ENCODE measurements at regions not wholly inside any gene's neighbourhood (a gene's known extent, or its start where the extent isn't known, plus 50 kb on each side); places are given as distances from the start of the nearest gene placed in this dataset.

DNA sequence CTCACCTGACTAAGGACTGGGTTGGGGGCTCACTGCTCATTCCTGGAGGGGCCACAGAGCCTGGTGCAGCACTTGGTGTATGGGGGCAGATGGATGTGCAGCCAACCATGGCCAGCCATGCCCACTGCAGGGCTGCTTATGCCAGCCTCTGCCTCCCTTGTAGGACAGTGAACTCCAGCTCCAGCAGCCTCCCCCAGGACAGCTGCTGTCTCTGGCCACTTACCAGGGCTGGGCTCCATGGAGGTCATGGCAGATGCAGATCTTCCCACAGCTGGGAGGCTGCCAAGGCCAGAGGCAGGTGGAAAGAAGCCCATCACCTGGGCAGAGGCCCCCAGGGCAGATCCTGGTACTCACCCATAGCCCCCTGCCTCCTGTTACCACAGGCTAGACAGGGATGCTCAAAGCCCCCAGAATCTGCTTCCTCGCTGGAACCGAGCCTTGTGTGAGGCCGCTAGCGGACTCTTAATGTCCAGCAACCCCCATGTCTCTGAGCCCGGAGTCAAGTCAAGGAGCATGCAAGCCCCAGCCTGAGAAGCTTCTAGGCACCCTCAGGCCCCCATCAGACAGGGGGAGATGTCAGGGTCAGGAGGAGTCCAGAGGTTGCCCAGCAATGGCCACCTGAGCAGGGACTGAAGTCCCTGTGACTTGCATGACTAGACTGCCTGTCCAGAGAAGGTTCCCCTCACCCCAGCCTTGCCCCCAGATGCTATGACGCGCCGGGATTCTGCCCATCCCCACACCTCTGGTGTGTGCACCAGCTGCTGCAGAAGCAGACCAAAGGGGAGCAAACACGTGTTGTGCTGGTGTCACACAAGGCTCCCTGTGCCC, 123.6 kb downstream of the TWIST2 start:
- intact Hi-C loops (cut with micrococcal nuclease) = loop anchor here (2.0 kb wide), 1 partner anchor 251 kb away; no protein-coding TSS in a partner anchor
- Mint-ChIP-seq H3K27me3 (ENCODE audit: low read depth) (peaks cover 6% of the 10 kb centered on the region), H3K27ac (no peak overlapping the region), H3K4me3 (no peak overlapping the region), H3K36me3 (ENCODE audit: low read depth) (no peaks in the 10 kb centered on the region), H3K4me1 (ENCODE audit: low read depth) (no peaks in the 10 kb centered on the region), H3K9me3 (peaks cover 11% of the 10 kb centered on the region)
- CTCF ChIA-PET = interaction anchor here (0.6 kb wide), 1 partner anchor 12 kb away, joined by 3 read pairs; no protein-coding TSS in a partner anchor
- no peak for DNase-seq

DNA sequence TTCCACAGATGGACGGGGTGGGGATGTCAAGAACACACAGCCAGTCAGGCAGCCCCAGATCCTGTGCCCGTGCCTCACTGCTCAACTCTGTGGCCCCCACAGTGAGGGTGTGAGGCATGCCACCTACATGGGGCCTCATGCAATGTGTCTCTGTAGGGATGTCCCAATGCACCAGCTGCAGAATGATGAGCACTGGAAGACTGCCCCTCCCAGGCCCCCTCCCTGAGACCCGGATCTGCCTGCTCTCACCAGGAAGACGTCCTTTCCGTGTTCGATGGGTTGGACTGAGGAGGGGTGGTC, 124.2 kb downstream of the TWIST2 start:
- peaks cover 6% of the 10 kb centered on the region for H3K27me3 Mint-ChIP-seq (ENCODE audit: low read depth)
- no peak overlapping the region for H3K27ac Mint-ChIP-seq
- H3K36me3 Mint-ChIP-seq (ENCODE audit: low read depth) = no peaks in the 10 kb centered on the region
- no peaks in the 10 kb centered on the region for H3K4me1 Mint-ChIP-seq (ENCODE audit: low read depth)
- no peak for DNase-seq
- no peak overlapping the region for H3K4me3 Mint-ChIP-seq
- intact Hi-C loops (cut with micrococcal nuclease) = no loop called here
- peaks cover 11% of the 10 kb centered on the region for H3K9me3 Mint-ChIP-seq
- CTCF ChIA-PET = no interaction called here

DNA sequence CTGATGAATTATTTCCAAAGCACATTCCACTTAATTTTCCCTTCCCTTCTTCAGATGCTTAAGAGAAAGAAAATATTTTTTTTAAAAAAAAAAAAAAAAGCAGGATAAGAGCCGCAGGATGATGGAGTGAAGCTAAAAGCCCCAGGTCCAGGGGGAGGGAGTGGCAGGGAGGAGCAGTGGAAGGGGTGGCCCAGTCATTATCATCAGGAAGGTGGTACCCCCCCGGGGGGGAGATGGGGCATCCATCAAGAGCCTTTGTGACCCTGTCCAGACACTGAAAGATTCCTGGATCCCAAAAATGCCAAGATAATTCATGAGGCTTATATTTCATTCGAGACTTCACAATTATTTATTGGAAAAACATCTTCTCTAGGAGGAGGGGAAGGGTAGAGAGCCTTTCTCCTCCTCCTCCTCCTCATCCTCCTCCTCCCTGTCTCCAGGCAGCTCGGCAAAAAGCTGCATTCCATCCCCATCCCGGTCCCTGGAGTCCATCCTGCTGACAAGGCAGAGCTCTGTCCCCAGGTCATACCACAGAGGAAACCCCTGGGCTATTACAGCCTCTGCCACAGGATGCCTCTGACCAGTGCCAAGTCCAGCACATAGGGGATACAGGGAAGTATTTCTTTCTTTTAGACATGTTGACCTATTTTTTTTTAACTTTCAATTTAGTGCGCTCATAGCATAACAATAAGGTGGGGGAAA, 125.3 kb downstream of the TWIST2 start:
- H3K4me3 Mint-ChIP-seq = no peak overlapping the region
- no peaks in the 10 kb centered on the region for H3K4me1 Mint-ChIP-seq (ENCODE audit: low read depth)
- H3K9me3 Mint-ChIP-seq = peaks cover 11% of the 10 kb centered on the region
- no peaks in the 10 kb centered on the region for H3K36me3 Mint-ChIP-seq (ENCODE audit: low read depth)
- DNase-seq = no peak
- no peak overlapping the region for H3K27ac Mint-ChIP-seq
- CTCF ChIA-PET = interaction anchor here (0.7 kb wide), 1 partner anchor 24 kb away, joined by 3 read pairs; no protein-coding TSS in a partner anchor
- intact Hi-C loops (cut with micrococcal nuclease) = no loop called here
- peaks cover 6% of the 10 kb centered on the region for H3K27me3 Mint-ChIP-seq (ENCODE audit: low read depth)

DNA sequence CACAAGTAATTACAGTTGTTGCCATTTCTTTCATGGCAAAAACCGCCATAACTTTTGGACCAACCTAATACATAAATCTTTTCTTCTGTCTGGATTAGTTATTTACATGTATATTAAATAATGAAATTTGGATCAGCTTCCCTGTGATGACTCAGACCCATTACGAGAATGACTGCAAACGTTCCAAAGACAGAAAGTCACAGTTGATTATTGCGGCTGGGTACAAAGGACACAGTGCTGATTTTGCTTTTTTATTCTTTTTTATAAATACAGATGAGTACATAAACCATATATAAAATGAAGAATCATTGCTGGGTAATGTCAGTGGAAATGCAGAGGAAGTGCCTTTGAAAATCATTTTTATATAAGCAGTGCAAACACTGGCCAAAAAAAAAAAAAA, 126.2 kb downstream of the TWIST2 start:
- CTCF ChIA-PET = no interaction called here
- Mint-ChIP-seq H3K4me3 (no peak overlapping the region), H3K27ac (no peak overlapping the region), H3K9me3 (peaks cover 11% of the 10 kb centered on the region), H3K36me3 (ENCODE audit: low read depth) (no peaks in the 10 kb centered on the region), H3K27me3 (ENCODE audit: low read depth) (peaks cover 6% of the 10 kb centered on the region), H3K4me1 (ENCODE audit: low read depth) (no peaks in the 10 kb centered on the region)
- intact Hi-C loops (cut with micrococcal nuclease) = no loop called here
- no peak for DNase-seq

DNA sequence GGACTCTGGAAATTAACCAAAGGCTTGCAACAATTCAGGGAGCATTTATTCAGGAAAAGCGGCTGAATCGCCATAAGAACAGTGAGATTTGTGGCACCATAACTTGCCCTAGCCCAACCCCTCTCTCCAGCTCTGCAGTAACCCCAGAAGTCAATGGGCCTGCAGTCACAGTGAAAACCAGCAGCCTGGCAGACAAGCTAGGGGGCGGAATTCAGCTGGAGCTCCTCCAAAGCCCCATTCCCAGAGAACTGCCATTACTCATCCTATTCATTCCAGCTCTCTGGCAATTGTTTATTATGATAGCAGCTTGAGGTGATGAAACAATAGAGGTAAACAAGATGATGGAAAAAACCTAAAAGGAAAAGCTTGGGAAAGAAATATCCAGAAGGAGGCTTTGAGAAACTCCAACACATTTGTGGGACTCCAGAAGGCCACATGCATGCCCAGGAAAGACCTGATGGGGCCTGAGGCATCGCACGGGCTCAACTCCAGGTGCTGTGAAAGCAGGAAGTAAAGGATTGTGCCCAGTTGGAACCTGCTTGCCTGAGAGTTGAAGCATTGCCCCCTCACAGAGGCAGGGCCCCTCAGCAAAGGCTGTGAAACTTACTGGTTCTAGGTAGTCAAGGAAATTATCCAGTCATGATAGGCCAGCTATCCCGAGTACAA, 126.7 kb downstream of the TWIST2 start:
- Mint-ChIP-seq H3K27ac (no peak overlapping the region), H3K4me3 (no peak overlapping the region), H3K4me1 (ENCODE audit: low read depth) (no peaks in the 10 kb centered on the region), H3K27me3 (ENCODE audit: low read depth) (peaks cover 6% of the 10 kb centered on the region), H3K36me3 (ENCODE audit: low read depth) (no peaks in the 10 kb centered on the region), H3K9me3 (peaks cover 11% of the 10 kb centered on the region)
- CTCF ChIA-PET = no interaction called here
- intact Hi-C loops (cut with micrococcal nuclease) = no loop called here
- no peak for DNase-seq

DNA sequence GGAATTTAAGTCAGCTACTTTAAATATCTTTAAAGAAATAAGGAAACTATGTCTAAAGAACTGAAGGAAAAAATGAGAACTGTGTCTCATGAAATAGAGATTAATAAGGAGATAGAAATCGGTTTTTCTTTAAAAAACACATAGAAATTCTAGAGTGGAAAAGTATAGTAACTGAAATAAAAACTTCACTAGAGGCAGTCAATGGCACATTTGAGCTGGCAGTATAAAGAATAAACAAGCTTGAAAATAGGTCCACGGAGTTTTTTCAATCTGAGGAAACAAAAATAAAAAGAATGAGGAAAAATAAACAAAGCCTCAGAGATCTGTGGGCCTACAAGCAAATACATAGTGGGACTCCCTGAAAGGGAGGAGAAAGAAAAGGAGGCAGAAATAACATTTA, 127.5 kb downstream of the TWIST2 start:
- Mint-ChIP-seq H3K4me3 (no peak overlapping the region), H3K4me1 (ENCODE audit: low read depth) (no peaks in the 10 kb centered on the region), H3K36me3 (ENCODE audit: low read depth) (no peaks in the 10 kb centered on the region), H3K27ac (no peak overlapping the region), H3K27me3 (ENCODE audit: low read depth) (peaks cover 5% of the 10 kb centered on the region), H3K9me3 (peaks cover 11% of the 10 kb centered on the region)
- CTCF ChIA-PET = no interaction called here
- intact Hi-C loops (cut with micrococcal nuclease) = no loop called here
- DNase-seq = no peak

DNA sequence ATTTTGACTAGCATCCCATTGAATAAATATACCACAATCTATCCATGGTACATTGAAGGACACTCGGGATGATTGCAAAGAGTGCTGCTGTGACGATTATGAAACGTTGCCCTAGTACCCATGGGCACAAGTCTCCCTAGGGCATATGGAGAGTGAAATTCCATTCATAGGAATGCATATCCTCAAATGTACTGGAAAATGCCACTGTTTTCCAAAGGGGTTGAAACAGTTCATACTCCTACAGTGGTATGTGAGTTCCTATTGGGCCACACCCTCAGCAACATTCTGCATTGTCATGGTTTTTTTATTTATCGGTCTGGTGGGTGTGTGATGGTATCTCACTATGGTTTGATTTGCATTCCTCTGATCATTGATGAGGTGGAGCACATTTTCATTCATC, 130.6 kb downstream of the TWIST2 start:
- Mint-ChIP-seq H3K4me3 (no peak overlapping the region), H3K27ac (no peak overlapping the region), H3K4me1 (ENCODE audit: low read depth) (no peaks in the 10 kb centered on the region), H3K36me3 (ENCODE audit: low read depth) (no peaks in the 10 kb centered on the region), H3K9me3 (peaks cover 12% of the 10 kb centered on the region), H3K27me3 (ENCODE audit: low read depth) (no peaks in the 10 kb centered on the region)
- CTCF ChIA-PET = no interaction called here
- intact Hi-C loops (cut with micrococcal nuclease) = no loop called here
- no peak for DNase-seq

DNA sequence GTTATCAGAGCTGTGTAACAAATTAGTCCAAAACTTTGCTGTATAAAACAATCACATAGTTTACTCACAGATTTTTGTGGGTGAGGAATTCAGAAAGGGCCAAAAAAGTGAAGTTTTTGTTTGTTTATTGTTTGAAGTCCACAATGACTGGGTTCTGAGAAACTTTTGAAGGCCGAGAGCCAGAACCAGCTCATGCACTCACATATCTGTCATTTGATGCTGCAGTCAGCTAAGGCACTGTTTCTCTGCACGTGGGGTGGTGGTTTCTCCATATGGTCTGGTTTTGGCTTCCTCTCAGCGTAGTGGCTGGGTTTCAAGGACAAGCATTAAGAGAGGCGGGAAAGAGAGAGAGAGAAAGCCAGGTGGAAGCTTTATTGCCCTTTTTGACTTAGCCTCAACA, 131.8 kb downstream of the TWIST2 start:
- intact Hi-C loops (cut with micrococcal nuclease) = no loop called here
- no peaks in the 10 kb centered on the region for H3K4me1 Mint-ChIP-seq (ENCODE audit: low read depth)
- peaks cover 12% of the 10 kb centered on the region for H3K9me3 Mint-ChIP-seq
- no peaks in the 10 kb centered on the region for H3K27me3 Mint-ChIP-seq (ENCODE audit: low read depth)
- CTCF ChIA-PET = no interaction called here
- no peak overlapping the region for H3K27ac Mint-ChIP-seq
- no peak overlapping the region for H3K4me3 Mint-ChIP-seq
- no peaks in the 10 kb centered on the region for H3K36me3 Mint-ChIP-seq (ENCODE audit: low read depth)
- no peak for DNase-seq

DNA sequence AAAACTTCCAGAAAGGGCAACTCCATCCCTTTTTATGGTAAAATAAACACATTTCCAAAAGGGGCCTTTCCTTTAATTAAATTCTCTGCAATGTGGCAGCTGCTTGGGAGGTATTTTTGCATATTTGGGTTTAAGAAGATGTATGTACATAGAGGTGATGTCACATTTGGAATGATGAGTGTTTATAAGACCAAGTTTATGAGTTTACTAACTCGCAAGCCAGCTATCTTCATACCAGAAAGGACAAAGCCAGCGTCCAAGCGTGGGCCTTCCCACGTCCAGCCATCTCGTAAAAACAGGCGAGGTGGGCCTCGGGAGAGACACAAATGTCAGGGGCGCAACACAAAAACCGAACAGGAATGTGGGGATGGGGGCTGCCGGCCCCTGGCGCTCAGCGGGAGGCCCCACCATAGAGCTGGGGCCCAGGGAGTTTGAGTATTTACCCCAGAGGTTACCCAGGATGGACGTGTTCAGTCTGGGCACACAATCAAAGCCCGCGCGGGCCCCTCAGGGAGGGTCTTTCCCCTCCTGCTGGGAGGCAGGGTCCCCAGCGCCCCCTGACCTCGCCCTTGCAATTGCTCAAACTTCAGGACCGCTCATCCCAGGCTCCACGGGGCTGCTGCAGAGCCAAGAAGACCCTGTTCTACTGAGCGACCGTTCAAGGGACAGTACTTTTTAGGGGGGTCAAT, 137.3 kb downstream of the TWIST2 start:
- Mint-ChIP-seq H3K9me3 (peaks cover 2% of the 10 kb centered on the region), H3K27me3 (ENCODE audit: low read depth) (peaks cover 2% of the 10 kb centered on the region), H3K4me3 (no peak overlapping the region), H3K36me3 (ENCODE audit: low read depth) (no peaks in the 10 kb centered on the region), H3K4me1 (ENCODE audit: low read depth) (no peaks in the 10 kb centered on the region), H3K27ac (no peak overlapping the region)
- CTCF ChIA-PET = no interaction called here
- no peak for DNase-seq
- intact Hi-C loops (cut with micrococcal nuclease) = no loop called here

DNA sequence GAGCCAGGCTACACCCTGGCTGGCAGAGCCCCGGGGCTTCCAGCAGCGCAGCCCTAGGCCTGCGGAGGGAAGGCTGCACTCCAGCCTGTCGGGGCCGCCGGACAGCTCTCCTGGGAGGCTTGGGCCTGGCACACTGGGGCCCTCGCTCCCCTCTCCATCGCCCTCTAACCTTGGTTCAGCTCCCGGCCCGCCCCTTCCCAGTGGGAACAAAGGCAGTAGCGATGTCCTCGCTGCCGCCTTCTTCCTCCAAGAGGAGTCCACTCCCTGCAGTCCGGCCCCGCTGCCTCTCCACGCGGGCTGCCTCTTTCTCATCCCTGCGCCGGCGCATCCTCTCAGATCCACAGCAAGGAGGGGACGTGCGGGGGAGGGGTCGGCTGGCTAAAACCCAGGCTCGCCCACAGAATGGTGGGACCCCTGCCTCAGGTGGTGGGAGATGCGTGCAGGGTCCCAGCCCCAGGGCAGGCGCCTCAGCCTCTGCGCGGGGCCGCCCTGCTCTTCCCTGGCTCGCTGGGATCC, 138.1 kb downstream of the TWIST2 start:
- Mint-ChIP-seq H3K9me3 (peaks cover 1% of the 10 kb centered on the region), H3K36me3 (ENCODE audit: low read depth) (no peaks in the 10 kb centered on the region), H3K4me1 (ENCODE audit: low read depth) (no peaks in the 10 kb centered on the region), H3K27ac (no peak overlapping the region), H3K27me3 (ENCODE audit: low read depth) (peaks cover 2% of the 10 kb centered on the region), H3K4me3 (no peak overlapping the region)
- CTCF ChIA-PET = no interaction called here
- no peak for DNase-seq
- intact Hi-C loops (cut with micrococcal nuclease) = no loop called here

DNA sequence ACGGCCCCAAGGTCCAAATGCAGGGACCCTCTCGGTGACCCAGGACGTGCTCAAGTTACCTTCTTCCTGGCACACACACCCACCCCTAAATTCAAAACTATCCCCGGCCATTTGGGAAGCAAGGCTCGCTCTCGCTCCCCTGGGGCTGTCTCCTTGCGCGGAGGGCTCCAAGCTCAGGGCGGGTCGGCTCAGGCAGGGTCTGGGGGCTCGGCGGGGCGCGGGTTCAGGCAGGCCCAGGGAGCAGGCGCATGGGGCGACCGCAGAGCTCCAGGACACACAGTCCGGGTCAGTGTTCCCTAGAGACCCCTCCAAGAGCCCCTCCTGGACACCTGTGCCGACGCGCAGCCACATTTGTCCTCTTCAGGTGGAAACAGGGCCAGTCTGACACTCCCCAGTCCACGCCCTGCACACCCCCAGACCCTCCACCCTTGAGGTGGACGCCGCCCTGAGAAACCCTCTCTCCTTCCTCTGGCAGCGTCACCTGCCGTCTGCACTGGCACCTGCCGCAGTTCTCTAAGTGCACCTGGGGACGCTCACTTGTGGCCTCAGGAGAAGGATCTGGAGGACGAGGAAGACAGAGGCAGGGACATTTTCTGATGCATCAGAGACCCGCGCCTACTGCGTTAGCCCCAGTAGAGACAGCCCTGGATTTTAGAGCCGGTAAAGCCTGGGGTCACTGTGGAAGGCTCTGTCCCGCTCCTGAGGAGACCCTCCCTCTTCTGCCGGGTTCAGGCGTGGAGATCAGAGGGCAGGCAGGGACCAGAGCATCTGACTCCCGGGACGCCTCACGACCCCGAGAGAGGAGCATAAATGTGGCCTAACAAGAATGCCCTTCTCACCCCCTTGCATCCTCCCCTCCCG, 138.8 kb downstream of the TWIST2 start:
- intact Hi-C loops (cut with micrococcal nuclease) = no loop called here
- H3K36me3 Mint-ChIP-seq (ENCODE audit: low read depth) = no peaks in the 10 kb centered on the region
- no peaks in the 10 kb centered on the region for H3K4me1 Mint-ChIP-seq (ENCODE audit: low read depth)
- H3K4me3 Mint-ChIP-seq = no peak overlapping the region
- CTCF ChIA-PET = no interaction called here
- H3K27me3 Mint-ChIP-seq (ENCODE audit: low read depth) = peaks cover 7% of the 10 kb centered on the region
- DNase-seq = no peak
- no peaks in the 10 kb centered on the region for H3K9me3 Mint-ChIP-seq
- H3K27ac Mint-ChIP-seq = no peak overlapping the region
